Fibroblast of the conjunctiva (primary cell): ENCODE measurements at regions not wholly inside any gene's neighbourhood (a gene's known extent, or its start where the extent isn't known, plus 50 kb on each side); places are given as distances from the start of the nearest gene placed in this dataset.
A peak's percentile ranks its signal among the peaks of the same experiment; 100 is the strongest.

ENCODE experiments used
- DNase-seq: peaks from one replicate; pipeline ENCODE4 v3.0.0-alpha.2; 2010; ENCODE audit warnings: low read depth

DNA sequence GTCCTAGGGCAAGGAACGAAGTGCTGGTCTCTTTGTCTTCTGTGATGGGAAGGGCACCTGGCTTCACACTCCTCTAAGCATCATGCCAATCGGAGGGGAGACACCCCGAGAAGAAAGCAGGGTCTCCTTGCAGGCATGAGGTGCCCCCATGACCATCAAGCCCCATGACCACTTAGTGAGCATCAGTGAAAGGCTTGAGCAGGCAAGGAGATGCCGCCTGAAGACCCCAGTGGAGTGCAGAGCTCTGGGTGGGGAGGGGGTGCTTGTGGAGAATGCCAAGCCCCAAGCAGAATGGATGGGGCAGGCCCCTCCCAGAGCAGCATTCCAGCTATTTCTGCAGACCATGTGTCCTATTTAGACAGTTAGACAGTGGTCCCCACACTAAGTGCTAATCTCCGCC lies 232.7 kb upstream of the TNRC6C start:
- DNase-seq, result no peak

DNA sequence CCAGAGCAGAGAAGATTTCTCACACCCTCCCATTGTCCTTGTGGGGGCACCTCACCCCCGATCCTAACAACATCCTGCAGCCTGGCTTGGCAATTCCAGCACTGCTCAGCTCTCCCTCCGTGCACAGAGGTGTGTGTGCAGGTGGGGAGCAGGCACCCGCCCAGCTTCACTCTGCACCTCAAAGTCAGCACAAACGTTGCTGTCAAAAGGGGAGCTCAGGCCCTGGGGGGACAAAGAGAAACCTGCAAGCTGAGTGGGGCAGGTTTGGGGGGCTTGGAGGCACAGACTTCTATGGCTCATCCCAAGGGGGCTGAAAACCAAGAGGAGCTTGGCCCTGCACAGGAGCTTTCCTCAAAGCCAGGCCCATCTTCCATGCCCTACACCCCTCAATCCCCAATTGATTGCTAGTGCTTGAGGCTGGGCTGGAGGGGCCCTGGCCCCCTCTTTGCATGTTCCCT lies 231.9 kb upstream of the TNRC6C start:
- no peak for DNase-seq

DNA sequence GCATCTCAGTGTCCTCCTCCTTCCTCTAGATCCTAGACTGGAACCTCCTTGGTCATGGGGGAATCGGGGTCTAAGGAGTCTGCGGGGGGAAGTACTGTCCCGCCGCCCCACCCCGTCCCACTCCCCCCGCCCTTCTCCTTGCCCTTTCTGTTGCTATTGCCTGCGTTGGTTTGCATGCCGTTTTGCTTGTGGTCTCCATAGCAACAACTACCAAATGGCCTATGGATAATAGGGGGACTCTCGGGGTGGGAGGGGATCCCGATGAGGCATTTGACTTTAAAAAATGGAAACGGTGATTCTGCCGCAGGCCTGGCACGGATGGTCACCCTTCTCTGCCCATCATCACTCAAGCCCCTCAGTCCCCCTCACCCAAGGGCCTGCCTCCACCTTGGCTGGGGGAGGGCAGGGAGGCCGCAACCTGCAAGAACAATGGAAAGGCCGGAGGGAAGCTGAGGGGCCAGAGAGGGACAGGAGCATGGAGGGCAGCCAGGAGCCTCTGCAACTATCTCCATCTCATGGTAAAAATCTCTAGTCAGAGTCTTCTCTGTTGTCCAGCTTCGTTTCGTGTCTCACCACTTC lies 231.4 kb upstream of the TNRC6C start:
- no peak for DNase-seq

DNA sequence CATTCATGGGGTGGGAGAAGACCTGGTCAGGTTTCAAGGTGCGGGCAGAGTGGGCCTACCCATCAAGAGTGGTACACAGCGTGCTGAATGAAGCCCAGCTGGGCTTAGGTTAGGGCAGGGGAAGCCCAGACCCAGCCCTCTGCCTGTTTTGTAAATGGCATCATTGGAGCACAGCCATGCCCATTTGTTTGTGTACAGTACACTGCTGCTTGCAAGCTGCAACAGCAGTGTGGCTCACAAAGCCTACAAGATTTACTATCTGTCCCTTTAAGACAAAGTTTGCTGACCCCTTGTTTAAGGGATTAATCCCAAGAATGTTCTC lies 230.1 kb upstream of the TNRC6C start:
- no peak for DNase-seq

DNA sequence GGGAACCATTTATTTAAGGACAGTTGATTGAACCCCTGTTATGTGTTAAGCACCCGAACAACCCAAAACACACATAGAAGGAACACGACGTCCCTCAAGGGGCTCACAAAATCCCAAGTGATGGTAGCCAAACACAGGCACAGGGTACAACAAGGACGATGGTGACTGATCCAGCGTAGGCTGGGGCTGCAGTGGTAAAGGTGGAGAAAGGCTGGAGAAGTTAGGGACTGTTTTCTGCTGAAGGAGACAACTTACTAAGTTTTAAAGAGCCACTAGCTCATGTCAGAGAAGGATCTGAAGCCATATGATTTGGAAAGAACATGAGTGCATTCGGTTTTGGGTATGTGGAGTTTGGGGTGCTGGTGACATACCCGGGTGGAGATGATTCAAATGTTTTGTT lies 229.6 kb upstream of the TNRC6C start:
- no peak for DNase-seq

DNA sequence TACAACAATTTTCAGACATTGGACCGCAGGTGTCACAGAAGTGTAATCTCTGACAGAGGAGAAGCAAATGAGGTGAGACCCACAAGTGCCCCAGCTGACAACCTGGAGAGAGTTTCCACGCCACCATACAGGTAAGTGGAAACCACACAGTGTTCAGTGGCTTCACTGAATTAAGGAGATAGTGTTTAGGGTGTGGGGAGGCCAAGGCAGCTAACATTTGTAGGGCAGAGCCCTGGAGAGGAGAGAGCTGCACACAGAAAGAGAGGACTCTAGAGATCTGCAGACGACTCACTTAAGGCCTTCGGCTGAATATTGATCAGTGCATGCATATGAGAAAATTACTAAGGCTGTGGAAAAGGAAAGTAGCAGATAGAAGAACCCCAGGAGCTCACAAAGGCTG lies 228.9 kb upstream of the TNRC6C start:
- no peak for DNase-seq

DNA sequence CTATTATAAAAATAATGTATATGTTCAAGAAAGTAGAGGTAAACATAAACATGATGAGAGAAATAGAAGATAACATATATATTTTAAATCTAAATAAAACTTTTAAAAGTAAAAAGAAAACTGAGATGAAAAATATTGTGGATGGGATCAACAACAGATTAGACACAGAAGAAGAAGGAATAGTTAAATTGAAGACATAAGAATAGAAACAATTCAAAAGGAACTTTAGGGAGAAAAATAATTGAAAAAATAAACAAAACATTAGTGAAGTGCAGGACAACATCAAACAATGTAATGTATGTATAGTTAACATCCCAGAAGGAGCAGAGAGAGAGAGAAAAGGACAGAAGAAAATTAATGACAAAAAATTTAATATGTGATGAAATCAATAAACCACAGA lies 228.1 kb upstream of the TNRC6C start:
- no peak for DNase-seq

DNA sequence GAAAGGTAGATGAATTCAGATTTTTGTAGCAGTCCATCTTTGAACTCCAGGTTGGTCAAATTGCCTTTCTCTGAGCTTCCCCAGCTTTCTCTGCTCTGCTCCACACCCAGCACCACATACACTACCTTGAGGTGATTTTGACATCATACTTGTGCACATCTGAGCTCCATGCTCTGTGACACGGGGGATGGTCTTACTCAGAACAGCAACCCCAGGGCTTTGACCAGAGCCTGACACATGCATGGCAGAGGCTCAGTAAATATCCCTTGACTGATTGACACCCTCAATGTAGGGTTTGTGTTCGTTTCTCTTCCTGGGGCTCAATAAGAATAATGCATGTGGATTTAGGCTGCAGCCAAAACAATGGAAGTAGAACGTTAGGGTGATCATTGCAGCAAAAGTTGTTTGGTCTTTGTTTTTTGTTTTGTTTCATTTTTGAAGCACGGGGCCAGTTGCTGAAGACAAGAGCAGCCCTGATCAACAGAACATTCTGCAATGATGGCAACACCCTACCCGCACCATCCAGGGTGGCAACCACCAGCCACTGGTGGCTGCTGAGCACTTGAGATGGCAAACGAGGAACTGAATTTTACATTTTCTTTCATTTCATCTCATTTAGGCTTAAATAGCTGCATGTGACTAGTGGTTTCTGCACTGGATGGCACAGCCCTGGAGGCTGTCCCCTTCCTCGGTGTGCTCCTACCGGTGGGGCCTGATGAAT lies 224.8 kb upstream of the TNRC6C start:
- no peak for DNase-seq

DNA sequence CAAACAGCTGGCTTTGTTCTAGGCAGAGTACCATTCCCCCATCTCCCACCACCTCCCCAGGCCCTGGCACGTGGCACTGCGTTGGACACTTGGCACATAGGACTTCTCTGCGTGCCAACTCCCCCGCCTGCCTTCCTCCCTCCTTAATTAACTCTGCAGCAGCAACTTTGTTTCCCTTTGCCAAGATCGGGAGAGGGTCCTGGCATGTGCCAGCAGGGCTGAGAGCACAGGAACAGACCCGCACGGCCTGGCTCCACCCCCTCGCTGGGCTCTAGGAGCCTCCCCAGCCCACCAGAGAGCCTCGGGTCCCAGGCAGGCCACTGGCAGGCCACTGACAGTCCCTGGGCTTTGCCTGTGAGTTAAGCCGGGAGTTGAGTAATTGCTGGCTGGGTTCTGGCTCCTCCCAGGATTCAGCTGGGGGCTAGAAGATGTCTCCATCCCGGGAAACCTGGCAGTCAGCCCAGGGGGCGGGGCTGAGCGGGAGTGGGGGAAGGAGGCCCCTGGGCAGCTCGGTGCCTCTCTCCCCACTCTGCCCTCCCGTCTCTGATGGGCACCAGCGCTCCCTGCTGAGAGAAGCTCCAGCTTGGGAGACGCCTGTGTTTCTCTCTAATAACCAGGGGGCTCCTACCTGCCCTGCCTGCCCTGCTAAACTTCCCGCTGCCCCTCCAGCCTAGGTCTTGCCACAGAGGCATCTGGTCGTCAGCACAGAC lies 224.0 kb upstream of the TNRC6C start:
- DNase-seq, result peak; percentile 72

DNA sequence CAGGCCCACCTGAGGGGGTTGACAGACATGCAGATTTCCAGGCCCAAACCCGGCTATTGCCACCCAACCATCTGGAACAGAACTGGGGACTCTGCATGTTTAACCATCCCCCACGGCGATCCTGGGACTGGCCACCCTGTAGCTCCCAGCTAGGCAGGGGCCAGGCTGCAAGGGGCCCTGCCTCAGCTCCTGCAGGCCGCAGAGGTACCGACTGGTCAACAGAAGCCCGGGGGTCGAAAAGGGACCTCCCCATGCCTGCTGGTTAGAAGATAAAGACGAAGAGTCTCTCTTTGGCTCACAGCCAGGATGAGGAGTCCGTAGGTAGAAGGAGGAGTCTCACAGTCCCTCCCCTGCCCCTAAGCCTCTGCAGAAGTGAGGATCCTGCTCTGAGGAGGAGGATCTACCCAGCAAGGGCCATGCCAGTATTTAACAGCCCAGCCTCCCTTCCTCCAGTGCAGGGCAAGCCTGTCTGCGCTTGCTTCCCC lies 223.4 kb upstream of the TNRC6C start:
- peak; percentile 16 for DNase-seq

DNA sequence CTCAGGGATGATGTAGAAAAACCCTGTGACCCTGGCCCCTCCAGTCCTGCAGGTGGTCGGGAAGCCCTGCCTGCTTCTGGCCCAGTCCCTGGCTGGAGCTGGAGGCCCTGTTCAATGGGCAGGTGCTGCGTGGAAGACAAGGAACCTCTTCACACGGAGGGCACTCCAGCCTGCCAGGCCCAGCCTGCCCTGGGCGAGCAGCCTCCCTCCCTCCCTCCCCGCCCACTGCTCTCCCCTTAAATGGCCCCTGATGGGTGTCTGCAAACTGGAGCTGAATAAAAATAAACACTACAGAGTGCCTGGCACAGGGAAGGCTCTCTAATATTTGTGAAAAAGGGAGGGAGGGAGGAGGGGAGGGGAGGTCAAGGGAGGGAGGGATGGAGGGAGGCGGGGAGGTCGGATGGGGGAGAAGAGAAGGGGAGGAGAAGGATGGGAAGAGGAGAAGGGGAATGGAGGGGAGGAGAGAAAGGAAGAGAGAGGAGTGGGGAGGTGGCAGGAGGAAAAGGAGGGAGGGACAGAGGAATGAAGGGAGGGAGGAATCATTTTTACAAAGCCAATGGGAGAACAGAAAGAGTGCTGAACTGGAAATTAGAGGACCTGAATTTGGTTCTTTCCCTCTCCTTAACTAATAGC lies 222.8 kb upstream of the TNRC6C start:
- DNase-seq, result peak; percentile 49

DNA sequence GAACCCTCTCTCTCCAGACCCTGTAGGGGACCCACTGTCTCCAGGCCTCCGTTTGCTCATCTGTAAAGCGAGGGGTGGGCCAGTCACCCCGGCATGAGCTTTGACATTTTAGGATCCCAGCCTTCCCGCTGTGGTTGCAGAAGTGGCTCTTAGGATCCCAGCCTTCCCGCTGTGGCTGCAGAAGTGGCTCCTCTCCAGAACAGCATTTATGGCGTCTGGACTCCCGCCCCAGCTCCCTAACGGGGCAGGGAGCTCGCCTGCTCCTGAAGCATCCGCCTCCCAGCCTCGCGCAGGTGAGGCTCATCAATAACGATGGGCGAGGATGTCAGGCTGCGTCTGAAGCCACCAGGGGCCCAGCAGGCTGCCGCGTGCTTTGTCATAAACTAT lies 222.3 kb upstream of the TNRC6C start:
- DNase-seq, result no peak

DNA sequence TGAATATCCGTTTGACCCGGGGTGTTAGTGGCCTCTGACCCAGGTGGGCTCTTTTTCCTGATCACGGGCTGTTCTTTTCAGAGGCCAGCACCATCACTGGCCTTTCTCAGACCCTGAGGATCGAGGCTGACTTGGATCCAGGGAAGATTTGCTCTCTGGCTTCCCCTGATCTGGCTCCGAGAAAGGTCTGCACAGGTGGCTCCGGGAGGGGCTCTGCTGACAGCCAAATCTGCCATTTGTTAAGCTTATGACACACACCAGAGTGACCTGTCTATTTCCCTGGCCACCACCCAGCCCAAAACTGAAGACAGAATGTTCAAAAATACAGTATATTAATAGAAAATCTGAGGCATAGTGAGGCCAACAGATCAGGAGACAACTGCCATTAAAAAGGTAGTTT lies 221.8 kb upstream of the TNRC6C start:
- no peak for DNase-seq

DNA sequence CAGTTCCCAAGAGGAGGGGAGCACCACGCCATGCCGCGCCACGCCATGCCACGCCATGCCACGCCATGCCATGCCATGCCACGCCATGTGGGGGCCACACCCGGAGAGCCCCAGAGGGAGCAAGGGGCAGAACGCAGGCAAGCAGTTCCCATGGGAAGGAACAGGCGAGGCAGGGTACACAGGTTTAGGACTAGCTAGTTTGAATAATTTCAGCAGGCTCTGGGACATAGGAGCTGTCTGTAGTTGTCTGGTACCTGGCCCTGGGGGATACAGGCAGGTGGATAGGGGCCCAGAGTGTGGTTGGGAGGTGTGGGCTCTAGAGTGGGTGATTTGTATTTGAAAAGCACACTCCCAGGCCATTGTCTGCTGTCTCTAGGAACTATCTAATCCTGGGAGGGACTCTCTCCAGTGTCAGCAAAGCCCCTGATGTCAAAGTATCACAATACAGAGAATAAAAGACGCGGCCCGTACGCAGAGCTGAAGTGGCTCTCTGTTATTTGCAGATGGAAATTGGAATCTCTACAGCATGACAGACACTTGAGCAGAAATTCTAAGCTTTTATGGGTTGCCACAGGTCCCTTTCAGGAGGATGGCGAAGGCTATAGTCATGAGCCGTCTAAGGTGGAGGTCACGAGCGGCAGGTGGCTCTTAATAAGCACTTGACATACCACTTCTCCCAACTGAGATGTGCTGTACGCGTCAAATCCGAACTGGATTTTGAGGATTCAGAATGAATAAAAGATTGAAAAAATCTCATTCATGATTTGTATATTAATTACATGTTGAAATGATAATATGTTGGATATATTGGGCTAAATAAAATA lies 220.8 kb upstream of the TNRC6C start:
- DNase-seq, result no peak

DNA sequence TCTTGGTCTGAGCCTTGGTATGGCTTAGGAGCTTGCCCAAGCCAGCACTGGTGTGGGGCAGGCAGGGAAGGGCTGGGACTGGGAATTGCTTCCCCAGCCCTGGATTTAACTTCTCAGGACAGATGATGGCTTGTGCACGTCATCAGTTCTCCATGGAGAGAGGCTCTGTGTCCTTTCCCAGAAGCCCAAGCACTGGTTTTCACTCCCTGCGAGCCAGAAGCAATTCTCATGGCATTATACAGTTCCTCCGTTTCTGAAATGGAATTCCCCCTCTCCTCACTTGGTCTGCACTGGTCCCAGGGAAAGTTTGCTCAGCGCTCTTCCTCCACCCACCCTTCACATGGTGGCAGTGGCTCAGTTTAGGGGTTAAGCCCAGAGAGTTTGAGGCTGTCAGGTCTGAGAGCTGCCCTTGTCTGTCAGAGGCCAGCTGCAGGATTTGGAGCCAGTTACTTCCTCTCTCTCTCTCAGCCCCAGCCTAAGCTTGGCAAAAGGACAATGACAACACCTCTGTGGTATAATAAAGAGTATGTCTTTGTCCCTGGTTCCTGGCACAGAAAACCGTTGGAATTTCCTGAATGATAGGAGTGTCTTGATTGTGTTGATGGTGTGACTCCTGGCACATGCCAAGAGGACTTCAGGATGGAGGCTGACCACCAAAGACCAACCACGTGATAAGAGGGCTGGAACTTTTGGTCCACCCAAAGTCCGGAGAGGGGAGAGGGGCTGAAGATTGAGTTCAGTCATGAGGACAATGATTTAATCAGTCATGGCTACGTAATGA lies 219.6 kb upstream of the TNRC6C start:
- no peak for DNase-seq

DNA sequence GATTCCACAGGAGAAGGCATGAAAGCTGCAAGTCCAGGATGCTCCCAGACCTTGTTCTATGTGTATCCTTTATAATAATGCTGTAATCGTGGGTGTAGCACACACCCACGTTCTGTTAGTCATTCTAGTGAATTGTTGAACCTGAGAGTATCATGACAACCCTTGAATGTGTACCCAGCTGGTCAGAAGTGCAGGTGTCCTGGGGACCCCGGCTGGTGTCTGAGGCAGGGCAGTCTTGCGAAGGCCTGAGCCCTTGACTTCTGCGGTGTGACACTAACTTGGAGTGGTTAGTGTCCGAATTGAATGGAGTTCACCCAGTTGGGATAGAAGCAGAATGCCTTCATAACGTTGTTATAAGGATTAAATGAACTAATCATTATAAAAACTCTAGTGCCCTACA lies 218.0 kb upstream of the TNRC6C start:
- no peak for DNase-seq

DNA sequence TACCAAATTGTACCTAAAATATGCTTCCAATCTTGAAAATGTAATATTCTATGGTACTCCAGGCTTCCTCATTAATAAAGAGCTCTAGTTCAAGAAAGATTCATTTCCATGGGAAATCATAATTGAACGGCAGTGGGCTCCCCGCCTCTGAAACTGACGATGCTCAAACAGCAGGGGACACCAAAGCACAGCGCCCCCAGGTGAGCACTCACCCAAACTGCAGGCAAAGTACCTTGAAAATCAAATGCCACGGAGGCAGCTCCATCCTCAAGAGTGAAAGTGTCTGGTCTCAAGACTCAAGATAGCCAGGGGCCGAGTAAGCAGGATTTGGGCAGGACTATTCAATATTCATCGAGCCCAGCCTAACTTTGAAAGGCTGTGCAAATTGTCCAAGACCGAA lies 217.4 kb upstream of the TNRC6C start:
- no peak for DNase-seq

DNA sequence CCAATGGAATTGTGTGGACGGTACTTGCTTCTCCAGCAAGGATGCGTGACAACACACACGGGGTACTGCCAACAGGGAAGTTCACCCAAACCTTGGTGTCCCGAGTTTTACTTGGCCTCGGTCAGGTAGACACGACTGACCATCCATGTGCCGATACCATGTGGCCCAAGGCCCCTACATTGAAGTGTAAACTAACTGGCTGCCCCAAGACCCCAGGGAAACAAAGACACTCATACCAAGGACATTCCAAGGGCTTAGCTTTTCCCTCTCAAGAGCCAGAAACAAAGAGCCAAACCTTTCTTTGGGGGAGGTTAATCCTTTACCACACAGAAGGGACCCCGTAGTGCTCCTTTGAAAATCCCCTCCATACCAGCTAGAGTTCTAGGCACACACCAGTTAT lies 215.9 kb upstream of the TNRC6C start:
- no peak for DNase-seq

DNA sequence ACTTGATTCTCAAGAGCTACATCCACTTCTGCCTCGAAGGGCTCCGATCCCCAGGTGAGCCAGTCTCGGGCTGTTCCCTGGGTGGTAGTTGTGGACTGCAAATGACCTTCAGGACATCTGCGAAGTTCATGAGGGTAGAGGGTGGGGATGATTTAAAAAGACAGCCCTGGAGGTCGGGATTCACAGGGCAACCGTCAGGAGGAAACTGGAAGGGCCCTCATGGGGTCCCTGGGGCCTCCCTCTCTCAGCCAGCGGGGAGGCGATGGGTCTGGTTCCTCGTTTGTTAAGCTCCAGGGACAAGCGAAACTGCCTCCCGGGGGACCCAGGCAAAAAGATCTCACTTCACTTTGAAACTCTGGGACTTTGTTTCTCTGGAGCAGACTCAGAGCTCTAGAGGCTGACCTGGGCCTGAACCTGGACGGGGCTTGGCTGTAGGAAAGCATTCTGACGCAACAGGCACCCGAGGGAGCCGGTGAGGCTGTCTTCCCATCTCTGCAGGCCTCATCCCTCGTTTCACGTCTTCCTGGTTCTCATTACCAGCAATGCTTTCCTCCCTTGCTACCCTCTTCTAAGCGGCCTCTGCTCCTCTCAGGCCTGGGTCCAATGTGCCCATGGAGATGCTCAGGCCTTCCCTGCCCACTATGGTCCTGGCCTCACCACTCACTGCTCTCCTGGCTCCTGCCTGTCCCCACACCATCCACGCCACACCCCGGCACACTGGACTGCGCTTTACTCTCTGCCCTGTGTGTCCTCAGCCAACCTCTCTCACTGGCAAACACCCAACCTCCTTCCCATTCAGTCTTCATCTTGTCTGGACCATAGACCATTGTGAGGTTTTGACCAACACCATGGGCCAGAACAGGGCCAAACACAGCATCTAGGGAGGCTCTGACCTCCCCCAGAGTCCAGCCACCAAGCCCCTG lies 214.2 kb upstream of the TNRC6C start:
- no peak for DNase-seq

DNA sequence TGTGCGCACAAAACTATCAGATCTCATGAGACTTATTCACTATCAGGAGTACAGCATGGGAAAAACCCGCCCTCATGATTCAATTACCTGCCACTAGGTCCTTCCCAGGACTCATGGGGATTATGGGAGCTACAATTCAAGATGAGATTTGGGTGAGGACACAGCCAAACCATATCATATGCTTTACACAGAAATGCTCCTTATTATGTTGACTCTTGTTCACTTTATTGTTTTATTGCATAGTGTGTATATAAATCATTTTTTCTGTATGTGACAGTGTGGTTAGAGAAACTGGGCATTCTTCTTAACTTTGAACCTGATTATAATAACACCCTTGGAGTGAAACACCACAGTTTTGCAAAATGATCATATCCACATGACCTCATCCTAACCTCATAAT lies 212.8 kb upstream of the TNRC6C start:
- no peak for DNase-seq
